Prostate gland (tissue), 2 donors: ENCODE measurements at regions not wholly inside any gene's neighbourhood (a gene's known extent, or its start where the extent isn't known, plus 50 kb on each side); places are given as distances from the start of the nearest gene placed in this dataset.

ENCODE experiments used
- DNase-seq: peaks from one replicate; pipeline ENCODE4 v3.0.0-alpha.2; 2019; ENCODE audit warnings: low spot score
- H3K27ac ChIP-seq, 2 donors: fragments of 200-600 bp; sonication (generic); 2 replicates each; pipeline ENCODE4 v1.5.1; 2017 to 2019
- H3K27me3 ChIP-seq: fragments of 200-600 bp; sonication (generic); replicated peaks from 2 replicates; pipeline ENCODE4 v1.5.1; 2019; ENCODE audit not compliant: insufficient read depth
- H3K36me3 ChIP-seq, 2 donors: fragments of 200-600 bp; sonication (generic); 1 replicate in 1 of 2; 2 replicates in 1 of 2; pipeline versions ENCODE4 v1.5.1 to v1.8.1; 2017 to 2019
- H3K4me1 ChIP-seq: fragments of 200-600 bp; sonication (generic); replicated peaks from 2 replicates; pipeline ENCODE4 v1.5.1; 2019
- H3K4me3 ChIP-seq, 2 donors: fragments of 200-600 bp; sonication (generic); 2 replicates each; pipeline ENCODE4 v1.5.1; 2017 to 2019
- H3K9me3 ChIP-seq: fragments of 200-600 bp; sonication (generic); 2 replicates; pipeline ENCODE4 v1.5.1; 2017
- POLR2A ChIP-seq: fragments of 450-650 bp; IDR thresholded peaks from one replicate; pipeline ENCODE4 v1.6.1; 2016; ENCODE audit warnings: antibody characterized with exemption, mild to moderate bottlenecking
- POLR2AphosphoS5 ChIP-seq: sonication (generic); formaldehyde crosslinking; IDR thresholded peaks from one replicate; pipeline ENCODE4 v1.6.1; 2017; ENCODE audit warnings: antibody characterized with exemption
- WGBS: methylation state at CpG from one replicate; pipeline ENCODE4 v1.1.5; 2018; 5-methylcytosine and 5-hydroxymethylcytosine counted together
- intact Hi-C: fragments of 100-400 bp; cut with DNase I; formaldehyde crosslinking; loops from one replicate; pipeline ENCODE4 v1.14.2; 2022
- TF ChIP-seq, protein P1 (sequence below), 4 experiments: fragments of 200-600 bp in 2 of 4; fragments of 450-650 bp in 2 of 4; sonication (generic) in 2 of 4; IDR thresholded peaks; 1 replicate in 3 of 4; 2 replicates in 1 of 4; pipeline ENCODE4 v1.5.1; 2016 to 2019; ENCODE audit warnings: antibody characterized with exemption in 4 of 4, mild to moderate bottlenecking in 2 of 4, moderate library complexity in 2 of 4

DNA sequence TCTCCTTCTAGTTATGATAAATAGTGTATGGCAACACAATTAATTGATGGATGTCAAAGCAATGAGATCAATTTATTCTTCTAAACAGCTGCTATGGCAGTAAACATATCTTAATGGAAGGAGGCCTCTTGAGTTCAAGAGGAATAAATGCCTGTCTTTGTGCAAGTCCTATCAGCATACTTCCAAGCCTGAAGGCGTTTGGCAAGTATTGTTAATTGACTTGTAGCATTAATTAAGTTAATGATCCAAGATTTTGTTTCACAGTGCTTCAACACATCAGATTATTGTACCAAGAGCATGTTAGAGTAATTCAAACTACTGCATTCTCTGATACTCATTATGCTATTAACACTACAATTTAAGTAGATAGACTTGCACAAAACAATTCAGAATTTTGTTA is 144.8 kb downstream of the FAT4 start:
- no peaks in the 10 kb centered on the region for H3K9me3 ChIP-seq
- intact Hi-C loops = no loop called here
- no peaks in the 10 kb centered on the region for H3K4me1 ChIP-seq
- H3K36me3 ChIP-seq = no peaks in the 10 kb centered on the region
- DNase-seq = no peak
- TF ChIP-seq POLR2AphosphoS5 (no peak), POLR2A (no peak)
- TF ChIP-seq, protein P1, sequence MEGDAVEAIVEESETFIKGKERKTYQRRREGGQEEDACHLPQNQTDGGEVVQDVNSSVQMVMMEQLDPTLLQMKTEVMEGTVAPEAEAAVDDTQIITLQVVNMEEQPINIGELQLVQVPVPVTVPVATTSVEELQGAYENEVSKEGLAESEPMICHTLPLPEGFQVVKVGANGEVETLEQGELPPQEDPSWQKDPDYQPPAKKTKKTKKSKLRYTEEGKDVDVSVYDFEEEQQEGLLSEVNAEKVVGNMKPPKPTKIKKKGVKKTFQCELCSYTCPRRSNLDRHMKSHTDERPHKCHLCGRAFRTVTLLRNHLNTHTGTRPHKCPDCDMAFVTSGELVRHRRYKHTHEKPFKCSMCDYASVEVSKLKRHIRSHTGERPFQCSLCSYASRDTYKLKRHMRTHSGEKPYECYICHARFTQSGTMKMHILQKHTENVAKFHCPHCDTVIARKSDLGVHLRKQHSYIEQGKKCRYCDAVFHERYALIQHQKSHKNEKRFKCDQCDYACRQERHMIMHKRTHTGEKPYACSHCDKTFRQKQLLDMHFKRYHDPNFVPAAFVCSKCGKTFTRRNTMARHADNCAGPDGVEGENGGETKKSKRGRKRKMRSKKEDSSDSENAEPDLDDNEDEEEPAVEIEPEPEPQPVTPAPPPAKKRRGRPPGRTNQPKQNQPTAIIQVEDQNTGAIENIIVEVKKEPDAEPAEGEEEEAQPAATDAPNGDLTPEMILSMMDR (IDR thresholded peaks at IDR 0.05) = no peak
- H3K27me3 ChIP-seq = no peaks in the 10 kb centered on the region
- 78% methylated on average over 1 of the region's 1 CpG for WGBS
- H3K27ac ChIP-seq = no peak overlapping the region
- H3K4me3 ChIP-seq = no peak overlapping the region

DNA sequence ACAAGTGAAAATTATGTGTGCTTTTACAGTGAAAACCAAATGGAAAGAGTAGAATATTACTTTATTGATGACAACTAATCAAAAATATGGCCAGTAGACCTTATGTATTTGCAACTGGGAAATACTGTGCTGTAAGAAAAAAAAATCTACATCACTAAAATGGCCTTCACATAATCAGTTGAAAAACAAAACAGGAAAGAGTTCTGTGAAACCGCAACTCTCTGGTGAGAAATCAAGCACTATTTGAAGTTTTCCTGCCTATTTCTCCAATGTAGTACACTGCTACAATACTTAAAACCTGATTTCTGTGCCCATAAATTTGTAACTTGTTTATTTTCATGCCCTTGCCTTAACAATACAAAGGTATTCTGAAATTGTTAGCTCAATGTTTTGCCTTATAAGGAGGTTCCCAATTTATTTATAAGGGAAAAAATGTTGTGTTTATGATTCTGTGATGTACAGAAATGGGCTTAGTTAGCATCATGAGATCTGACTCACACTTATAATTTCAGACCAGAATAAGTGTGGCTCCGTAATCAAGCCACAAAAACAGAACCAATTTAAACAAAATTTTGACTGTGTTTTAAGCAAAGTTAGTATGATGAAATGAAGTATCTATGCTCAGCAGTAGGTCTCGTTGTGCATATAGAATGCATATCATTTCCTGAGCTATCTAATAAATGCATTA is 147.1 kb downstream of the FAT4 start:
- DNase-seq = no peak
- Histone ChIP-seq H3K9me3 (no peaks in the 10 kb centered on the region), H3K27ac (no peak overlapping the region), H3K27me3 (no peaks in the 10 kb centered on the region), H3K4me3 (no peak overlapping the region), H3K36me3 (no peaks in the 10 kb centered on the region), H3K4me1 (no peaks in the 10 kb centered on the region)
- intact Hi-C loops = no loop called here
- 82% methylated on average over 3 of the region's 3 CpGs for WGBS
- no peak for TF ChIP-seq POLR2AphosphoS5
- TF ChIP-seq, protein P1 (IDR thresholded peaks at IDR 0.05) = no peak
- no peak for TF ChIP-seq POLR2A

DNA sequence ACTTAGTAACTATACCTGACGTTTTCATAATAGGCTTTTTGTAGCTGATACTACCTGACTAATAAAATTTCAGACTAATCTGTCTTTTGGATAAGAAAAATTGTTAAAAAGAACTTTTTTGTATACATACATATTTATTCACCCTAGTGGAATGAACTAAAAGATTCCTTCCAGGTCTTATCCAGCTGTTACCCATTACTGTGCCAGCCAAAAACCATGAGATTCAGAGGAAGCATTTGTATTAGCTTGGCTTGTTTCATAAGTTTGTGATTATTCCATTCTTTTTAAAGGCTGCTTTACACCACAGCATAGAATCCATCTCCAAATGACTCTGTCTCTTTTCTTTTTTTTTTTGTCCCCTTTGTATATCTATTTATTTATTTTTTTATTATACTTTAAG is 149.4 kb downstream of the FAT4 start:
- Histone ChIP-seq H3K27me3 (no peaks in the 10 kb centered on the region), H3K9me3 (no peaks in the 10 kb centered on the region), H3K36me3 (no peaks in the 10 kb centered on the region), H3K4me1 (no peaks in the 10 kb centered on the region), H3K4me3 (no peak overlapping the region), H3K27ac (no peak overlapping the region)
- intact Hi-C loops = no loop called here
- 70% methylated on average over 1 of the region's 1 CpG for WGBS
- TF ChIP-seq POLR2AphosphoS5 = no peak
- TF ChIP-seq POLR2A = no peak
- TF ChIP-seq, protein P1 (IDR thresholded peaks at IDR 0.05) = no peak
- DNase-seq = no peak

DNA sequence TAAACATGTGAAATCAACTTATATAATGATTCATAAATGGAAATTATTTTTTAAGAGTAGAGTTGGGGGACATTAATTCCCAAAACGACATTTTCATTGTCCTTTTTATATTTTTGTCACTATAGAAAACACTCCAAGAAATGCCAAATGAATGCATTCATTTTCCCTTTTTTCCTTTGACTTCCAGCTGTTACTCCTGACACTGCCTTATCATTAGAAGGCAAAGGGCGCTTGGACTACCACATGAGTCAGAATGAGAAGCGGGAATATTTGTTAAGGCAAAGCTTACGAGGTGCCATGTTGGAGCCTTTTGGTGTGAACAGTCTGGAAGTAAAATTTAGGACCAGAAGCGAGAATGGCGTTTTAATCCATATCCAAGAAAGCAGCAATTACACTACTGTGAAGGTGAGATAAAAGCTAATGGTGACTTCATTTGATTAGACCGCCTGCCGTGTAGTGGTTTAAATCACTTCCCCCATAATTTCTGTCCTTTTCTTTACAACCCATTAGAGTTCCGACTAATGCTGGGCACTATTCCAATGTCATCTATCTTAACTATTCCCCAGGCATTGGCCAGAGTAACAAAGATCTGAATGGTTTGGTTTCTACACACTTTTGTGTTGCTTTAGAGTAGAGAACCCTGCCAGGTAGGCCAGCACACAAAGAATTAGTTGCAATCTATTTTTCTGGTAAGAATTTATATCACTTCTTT is 166.7 kb downstream of the FAT4 start:
- 72% methylated on average over 9 of the region's 9 CpGs for WGBS
- Histone ChIP-seq H3K9me3 (no peaks in the 10 kb centered on the region), H3K36me3 (no peaks in the 10 kb centered on the region), H3K4me1 (no peaks in the 10 kb centered on the region), H3K4me3 (no peak overlapping the region), H3K27ac (no peak overlapping the region), H3K27me3 (no peaks in the 10 kb centered on the region)
- intact Hi-C loops = loop anchor here (2.0 kb wide), 1 partner anchor 165 kb away; no protein-coding TSS in a partner anchor
- TF ChIP-seq, protein P1 (IDR thresholded peaks at IDR 0.05) = no peak
- no peak for TF ChIP-seq POLR2AphosphoS5
- no peak for TF ChIP-seq POLR2A
- no peak for DNase-seq
